ENCODE measurements at regions not wholly inside any gene's neighbourhood (a gene's known extent, or its start where the extent isn't known, plus 50 kb on each side); places are given as distances from the start of the nearest gene placed in this dataset.
"Not testable (repeated sequence)": the region's sequence is repeated elsewhere in the genome, so short reads cannot be mapped to it uniquely, and the experiment has no call there.

GRCh38 chr13:90576067-90576466, 771.4 kb upstream of the MIR17HG start:
- no peak for DNase-seq (ENCODE audit: low read depth in 2 of 2)

DNA sequence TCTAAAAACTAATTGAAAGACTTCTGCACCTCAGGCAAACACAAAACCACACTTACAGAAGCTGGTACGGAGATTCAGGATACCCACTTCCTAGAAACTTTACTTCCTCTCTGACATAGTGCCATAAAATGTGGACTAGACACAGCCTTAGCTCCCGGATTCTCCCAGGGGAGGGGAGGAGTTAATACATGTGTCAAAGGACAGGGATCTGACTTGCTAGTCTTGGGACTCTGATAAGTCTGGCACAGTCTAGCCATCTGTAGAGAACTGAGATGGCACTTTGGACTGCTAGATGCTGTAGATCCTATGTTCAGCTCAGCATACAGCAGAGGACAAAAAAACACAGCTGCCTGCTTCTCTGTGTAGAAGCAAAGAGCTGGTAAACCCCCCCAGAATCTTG, 769.8 kb upstream of the MIR17HG start:
- DNase-seq (ENCODE audit: low read depth in 2 of 2), result no peak

DNA sequence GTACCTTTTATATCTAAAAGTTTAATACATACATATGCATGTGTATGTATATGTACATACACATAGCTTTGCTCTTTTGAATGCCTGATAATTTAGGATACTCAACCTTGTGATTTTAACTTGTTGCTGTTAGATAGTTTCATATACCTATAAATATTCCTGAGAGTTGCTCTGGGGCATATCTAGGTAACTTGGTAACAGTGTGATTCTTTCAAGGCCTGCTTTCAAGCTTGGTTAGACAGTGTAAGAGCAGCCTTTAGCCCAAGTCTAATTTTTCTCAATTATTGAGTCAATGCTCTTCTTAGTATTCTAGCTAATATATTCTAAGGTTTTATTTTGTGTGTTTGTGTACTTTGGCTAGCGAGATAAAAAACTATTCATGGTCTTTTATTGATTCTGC, 762.1 kb upstream of the MIR17HG start:
- no peak for DNase-seq (ENCODE audit: low read depth in 2 of 2)

GRCh38 chr13:90591260-90591926, 756.1 kb upstream of the MIR17HG start:
- no peak for DNase-seq (ENCODE audit: low read depth in 2 of 2)

DNA sequence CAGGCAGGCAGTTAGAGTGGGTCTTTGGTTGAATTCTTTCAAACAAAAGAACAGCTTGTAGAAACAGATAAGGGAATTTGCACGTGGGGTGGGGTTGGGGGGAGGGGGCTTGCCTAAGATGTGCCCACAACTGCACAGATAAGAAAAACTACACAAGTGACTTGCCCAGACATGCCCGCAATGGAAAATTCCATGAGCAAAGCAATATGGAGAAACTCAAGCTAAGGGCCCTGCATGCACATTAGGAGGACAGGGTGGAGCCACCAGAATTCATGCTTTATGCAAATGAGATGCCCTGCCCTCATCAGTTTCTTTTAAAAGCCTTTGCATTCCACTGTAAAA, 755.6 kb upstream of the MIR17HG start:
- DNase-seq (ENCODE audit: low read depth in 2 of 2), result no peak

GRCh38 chr13:90592943-90593342, 754.5 kb upstream of the MIR17HG start:
- no peak for DNase-seq (ENCODE audit: low read depth in 2 of 2)

DNA sequence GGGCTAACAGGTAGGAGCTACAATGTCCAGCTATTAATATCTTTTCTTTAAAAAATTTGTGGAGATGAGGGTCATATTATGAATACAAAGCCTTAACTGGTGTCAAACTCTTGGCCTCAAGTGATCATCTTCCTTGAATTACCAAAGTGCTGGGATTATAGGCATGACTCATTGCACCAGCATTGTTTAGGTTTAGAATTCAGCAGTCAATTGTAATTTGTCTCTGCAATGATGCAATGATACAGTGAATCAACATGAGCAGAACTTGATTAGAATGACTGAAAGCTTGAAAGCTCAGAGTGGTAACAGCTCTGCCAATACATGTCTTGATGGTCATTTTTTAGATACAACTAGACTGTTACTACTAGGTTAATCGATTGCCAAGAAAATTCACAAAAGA, 752.8 kb upstream of the MIR17HG start:
- peak; percentile 26 to 36 for DNase-seq (ENCODE audit: low read depth in 2 of 2)

DNA sequence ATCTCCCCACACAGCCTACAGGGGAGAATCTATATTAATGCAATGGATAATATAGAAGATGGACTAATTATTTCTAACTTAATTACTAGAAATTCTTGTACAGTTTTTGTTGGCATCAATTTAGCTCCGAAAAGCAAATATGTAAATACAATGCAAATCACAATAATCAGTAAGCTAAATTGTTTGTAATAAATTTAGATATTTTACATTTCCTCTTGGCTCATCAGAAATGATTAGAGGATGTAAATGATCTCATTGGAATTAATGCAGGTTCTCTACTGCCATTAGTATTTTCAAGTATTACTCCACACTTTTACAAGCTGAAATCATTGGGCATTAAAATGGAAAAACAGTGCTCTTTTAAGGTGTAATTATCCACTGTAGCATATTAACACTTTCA, 741.8 kb upstream of the MIR17HG start:
- no peak for DNase-seq (ENCODE audit: low read depth in 2 of 2)

- DNase-seq (ENCODE audit: low read depth in 2 of 2), result not testable (repeated sequence)
Observed at GRCh38 chr13:90606921-90607320, 740.6 kb upstream of the MIR17HG start.

DNA sequence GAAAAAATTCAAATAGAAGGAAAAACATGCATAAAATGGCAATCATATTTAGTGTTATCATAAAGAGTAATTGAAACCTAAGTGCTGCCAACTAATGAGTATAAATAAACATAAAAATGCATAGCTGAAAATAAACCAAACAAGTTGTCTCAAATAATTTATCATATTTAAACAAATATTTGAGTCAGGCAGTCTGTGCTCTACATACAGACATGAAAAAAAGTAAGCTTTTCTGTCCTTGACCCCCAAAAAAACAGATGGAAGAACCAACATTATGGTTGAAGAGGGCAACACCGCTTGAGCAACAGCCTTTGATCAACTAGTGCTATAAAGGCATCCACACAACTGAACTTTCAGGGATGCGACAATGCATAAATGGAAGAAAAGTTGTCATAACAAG, 735.1 kb upstream of the MIR17HG start:
- no peak for DNase-seq (ENCODE audit: low read depth in 2 of 2)

DNA sequence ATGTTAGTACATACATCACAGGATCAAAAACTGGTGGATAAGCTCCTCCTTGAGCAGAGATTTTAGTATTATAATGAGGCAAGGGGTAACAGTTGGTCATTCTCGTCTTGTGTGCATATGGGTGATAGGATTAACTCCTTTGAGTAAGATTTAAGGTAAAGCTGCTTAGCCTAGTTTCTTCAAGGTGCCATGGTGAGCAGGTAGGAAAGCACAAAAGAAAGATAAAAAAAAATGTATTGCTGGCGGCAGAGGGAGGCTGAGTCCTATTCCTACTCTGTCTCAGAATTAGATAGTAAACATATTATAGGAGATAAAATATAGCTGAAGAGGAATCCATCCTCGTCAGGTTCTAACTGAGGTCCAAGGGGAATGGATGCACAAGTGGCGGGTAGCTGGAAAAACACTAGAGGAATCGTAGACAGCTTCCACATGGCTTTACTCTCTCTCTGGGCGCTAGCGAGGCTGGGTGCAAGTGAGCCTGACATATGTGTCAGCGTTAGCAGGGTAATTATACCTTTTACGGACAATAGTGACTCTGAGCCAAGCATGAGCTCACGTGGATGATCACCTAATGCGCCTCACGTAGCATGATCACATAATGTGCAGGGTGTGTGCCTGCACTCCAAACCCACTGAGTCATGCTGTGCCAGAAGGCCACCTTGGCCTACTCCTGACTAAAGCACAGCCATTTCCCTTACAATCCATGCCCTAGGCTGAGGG, 734.3 kb upstream of the MIR17HG start:
- no peak for DNase-seq (ENCODE audit: low read depth in 2 of 2)

DNA sequence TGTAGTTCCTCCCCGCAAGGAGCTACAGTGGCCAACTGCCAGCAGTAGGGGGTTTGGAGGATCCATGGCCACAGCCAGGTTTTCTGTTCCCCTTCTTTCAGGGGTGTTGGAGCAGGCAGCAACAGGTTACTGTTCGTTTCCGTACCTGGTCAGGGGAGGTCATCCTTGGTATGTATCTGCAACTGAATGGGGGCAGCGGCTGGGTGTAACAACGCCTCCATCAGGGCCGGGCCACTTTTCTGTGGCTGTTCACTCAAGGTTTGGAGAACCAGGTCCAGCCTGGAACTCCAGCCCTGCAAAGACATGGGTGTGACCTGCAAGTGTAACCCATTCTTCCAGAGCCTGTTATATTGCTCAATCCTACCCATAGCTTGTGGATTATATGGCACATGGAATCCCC, 732.3 kb upstream of the MIR17HG start:
- DNase-seq (ENCODE audit: low read depth in 2 of 2), result no peak

GRCh38 chr13:90615767-90616166, 731.7 kb upstream of the MIR17HG start:
- DNase-seq (ENCODE audit: low read depth in 2 of 2), result no peak

- DNase-seq (ENCODE audit: low read depth in 2 of 2), result no peak
Observed at GRCh38 chr13:90618133-90618532, 729.4 kb upstream of the MIR17HG start.

DNA sequence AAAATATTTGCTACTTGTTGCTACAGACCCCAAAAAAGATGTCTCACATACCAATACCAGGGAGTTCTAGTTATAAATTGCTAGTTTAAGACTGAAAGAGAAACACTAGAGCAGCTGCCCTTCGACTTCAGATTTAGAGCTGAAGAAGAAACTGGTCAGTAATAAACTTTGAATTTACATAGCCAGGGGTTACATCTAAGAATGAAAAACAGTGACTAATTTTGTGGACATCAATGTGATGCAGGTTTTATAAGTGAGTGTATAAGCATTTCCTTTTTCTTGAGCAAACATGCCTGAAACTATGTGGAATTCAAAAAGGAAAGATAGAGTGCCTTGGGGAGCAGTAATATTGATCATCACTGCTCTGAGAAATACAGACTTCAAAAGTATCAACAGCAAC, 724.9 kb upstream of the MIR17HG start:
- DNase-seq (ENCODE audit: low read depth in 2 of 2), result no peak

DNA sequence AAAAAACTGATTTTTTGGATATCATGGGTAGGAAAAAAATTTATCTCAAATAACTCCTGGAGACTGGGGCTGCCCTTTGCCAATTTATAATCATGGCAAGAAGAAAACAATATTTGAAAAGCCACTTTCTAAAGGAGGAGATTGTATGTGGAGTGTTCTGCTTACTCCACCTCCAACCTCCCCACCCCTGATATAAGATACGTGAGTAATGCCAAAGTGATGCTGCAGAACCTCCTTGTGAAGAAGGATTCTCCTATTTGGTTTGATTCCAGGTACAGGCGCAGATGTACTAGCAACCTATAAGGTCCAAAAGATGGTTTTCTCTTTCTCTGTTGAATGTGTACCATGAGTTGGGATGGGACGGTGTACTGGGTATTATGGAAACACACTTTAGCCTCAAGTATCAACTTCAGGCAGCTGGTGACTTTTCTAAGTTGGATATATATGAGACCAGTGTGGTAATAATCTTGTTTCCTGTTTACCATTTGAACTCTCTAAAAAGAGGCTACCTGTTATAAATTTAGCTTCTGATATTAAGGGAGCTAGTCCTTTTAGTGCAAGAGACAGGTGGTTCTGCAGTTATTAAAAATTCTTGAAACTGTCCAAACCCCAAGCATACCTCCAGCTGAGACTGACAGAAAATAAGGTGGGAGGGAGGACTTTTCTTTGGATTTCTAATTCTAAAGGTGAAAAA, 724.0 kb upstream of the MIR17HG start:
- DNase-seq (ENCODE audit: low read depth in 2 of 2), result no peak

DNA sequence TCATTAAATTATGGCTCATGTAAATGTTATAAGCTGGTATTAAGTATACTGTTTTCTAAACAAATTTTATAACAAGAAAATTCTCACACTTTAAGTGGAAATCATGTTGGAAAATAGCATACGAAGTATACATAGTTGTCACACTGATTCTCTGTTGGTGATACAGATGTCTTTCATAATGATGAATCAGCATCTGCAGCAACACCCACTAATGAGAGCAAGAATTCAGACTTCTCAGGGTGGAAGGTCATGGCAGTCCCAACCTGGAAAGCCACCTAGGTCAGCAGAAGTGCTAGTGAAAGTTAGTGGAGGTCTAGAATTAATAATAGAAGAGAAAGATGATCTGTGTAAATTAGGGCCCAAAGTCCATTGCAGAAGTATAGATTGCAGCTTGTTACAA, 719.7 kb upstream of the MIR17HG start:
- no peak for DNase-seq (ENCODE audit: low read depth in 2 of 2)

DNA sequence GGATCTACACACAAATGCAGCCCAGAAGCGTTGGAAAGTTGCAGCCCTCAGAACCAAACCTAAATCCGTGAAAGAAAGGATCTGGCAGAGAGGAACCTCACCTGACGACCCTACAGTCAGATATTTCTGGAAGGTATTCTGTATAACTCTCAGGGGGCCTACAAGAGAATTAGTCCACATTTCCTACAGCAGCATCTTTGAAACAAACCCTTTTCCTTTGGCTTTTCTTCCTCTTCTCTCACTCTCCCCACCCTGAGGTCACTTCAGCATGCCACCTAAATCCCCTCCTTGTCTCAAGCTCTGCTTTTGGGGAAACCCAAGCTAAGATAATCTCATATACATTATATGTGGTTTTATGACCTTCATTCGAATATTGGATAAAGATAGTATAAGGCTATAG, 719.0 kb upstream of the MIR17HG start:
- no peak for DNase-seq (ENCODE audit: low read depth in 2 of 2)

- no peak for DNase-seq (ENCODE audit: low read depth in 2 of 2)
Observed at GRCh38 chr13:90630716-90631115, 716.8 kb upstream of the MIR17HG start.

DNA sequence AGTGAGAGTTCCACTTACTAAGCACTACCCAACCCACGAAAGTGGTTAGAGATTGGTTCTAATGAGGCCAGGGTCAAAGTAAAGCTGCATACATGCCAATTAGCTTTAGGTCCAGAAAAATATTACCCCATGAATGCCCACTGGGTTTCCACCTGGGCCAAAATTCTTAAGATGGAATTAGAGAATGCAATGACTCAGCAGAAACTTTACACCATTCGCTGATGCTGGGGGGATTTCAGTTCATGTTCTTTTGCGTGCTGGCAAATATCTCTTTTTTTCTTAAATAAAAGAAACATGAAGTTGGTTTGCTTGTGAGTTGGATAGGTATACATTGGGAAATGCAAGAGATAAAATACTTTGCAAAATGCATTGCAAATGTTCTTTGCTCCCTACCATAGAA, 715.3 kb upstream of the MIR17HG start:
- no peak for DNase-seq (ENCODE audit: low read depth in 2 of 2)

GRCh38 chr13:90633849-90634248, 713.6 kb upstream of the MIR17HG start:
- DNase-seq (ENCODE audit: low read depth in 2 of 2), result no peak

DNA sequence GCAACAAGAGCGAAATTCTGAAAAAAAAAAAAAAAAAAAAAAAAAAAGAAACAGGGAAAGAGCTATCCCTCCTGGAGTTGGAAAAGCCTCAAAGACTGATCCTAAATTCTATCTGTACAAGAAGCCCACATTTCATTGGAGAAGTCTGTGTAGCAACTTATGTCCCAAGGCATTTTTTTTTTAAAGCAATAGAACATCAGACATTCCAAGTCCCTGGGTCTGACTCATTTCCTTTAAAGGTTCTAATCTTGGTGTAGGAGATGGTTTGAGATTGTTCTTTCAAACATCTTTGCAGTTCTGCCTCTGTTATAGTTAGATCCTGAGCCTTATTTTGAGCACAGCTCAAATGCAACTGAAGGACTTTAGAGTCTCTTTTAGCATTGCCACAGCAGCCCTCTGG, 706.5 kb upstream of the MIR17HG start:
- DNase-seq (ENCODE audit: low read depth in 2 of 2), result peak in 1 of 2 experiments; percentile 4

- DNase-seq (ENCODE audit: low read depth in 2 of 2), result no peak
Observed at GRCh38 chr13:90641884-90642283, 705.6 kb upstream of the MIR17HG start.

Data from fibroblast of skin of left quadriceps (primary cell).